WTC11 (cell line): ENCODE measurements at regions not wholly inside any gene's neighbourhood (a gene's known extent, or its start where the extent isn't known, plus 50 kb on each side); places are given as distances from the start of the nearest gene placed in this dataset.

Experiments
- ATAC-seq: fragments of 200-7000 bp; cut with Tn5 transposase; 2 replicates; pipeline ENCODE4 v1.10.0; 2021; ENCODE audit warnings: mild to moderate bottlenecking, moderate library complexity
- CTCF ChIA-PET: fragments of 300-600 bp; sonication (Branson Sonifier 250); formaldehyde crosslinking; loops from one replicate; lab custom pipeline; 2021; ENCODE audit warnings: antibody characterized with exemption; lab: Charles Lee
- POLR2A ChIA-PET: fragments of 350-600 bp; sonication (Branson Sonifier 250); formaldehyde crosslinking; loops from one replicate; lab custom pipeline; 2021; ENCODE audit warnings: antibody characterized with exemption; lab: Charles Lee
- DNase-seq: peaks from one replicate; pipeline ENCODE4 v3.0.0; 2021; ENCODE audit warnings: low spot score
- H3K27ac Mint-ChIP-seq: 2 replicates; pipeline ENCODE4 v1.8.0; 2021; ENCODE audit warnings: mixed read lengths
- H3K27me3 Mint-ChIP-seq: 2 replicates; pipeline ENCODE4 v1.8.0; 2021; ENCODE audit warnings: low read depth, mild to moderate bottlenecking, moderate library complexity, mixed read lengths
- H3K36me3 Mint-ChIP-seq: 2 replicates; pipeline ENCODE4 v1.8.0; 2021; ENCODE audit warnings: mixed read lengths
- H3K4me1 Mint-ChIP-seq: 2 replicates; pipeline ENCODE4 v1.8.0; 2022; ENCODE audit warnings: mixed read lengths
- H3K4me3 Mint-ChIP-seq: 2 replicates; pipeline ENCODE4 v1.8.0; 2021; ENCODE audit warnings: mild to moderate bottlenecking, moderate library complexity, mixed read lengths
- H3K9me3 Mint-ChIP-seq: 2 replicates; pipeline ENCODE4 v1.8.0; 2021; ENCODE audit warnings: mixed read lengths
- EMX1 ChIP-seq: fragments of 250-450 bp; sonication (Bioruptor Pico); IDR thresholded peaks from 2 replicates; pipeline ENCODE4 v1.8.0; 2021; ENCODE audit warnings: mild to moderate bottlenecking
- ESRRA ChIP-seq: sonication (generic); formaldehyde crosslinking; IDR thresholded peaks from 2 replicates; pipeline ENCODE4 v1.8.1; 2022; ENCODE audit warnings: mild to moderate bottlenecking, missing genetic modification reagents, borderline replicate concordance
- MXD4 ChIP-seq: fragments of 250-450 bp; sonication (Bioruptor Pico); IDR thresholded peaks from 2 replicates; pipeline ENCODE4 v1.8.0; 2021; ENCODE audit warnings: mild to moderate bottlenecking, moderate library complexity, borderline replicate concordance
- NFATC4 ChIP-seq: fragments of 250-450 bp; sonication (Bioruptor Pico); IDR thresholded peaks from 2 replicates; pipeline ENCODE4 v1.9.0; 2021; ENCODE audit warnings: mild to moderate bottlenecking
- OVOL2 ChIP-seq: fragments of 250-450 bp; sonication (Bioruptor Pico); IDR thresholded peaks from 2 replicates; pipeline ENCODE4 v1.9.0; 2021; ENCODE audit warnings: mild to moderate bottlenecking, borderline replicate concordance
- TP53 ChIP-seq: sonication (generic); formaldehyde crosslinking; IDR thresholded peaks from 2 replicates; pipeline ENCODE4 v1.8.1; 2023; ENCODE audit warnings: mild to moderate bottlenecking, missing genetic modification reagents
- ZNF232 ChIP-seq: sonication (generic); formaldehyde crosslinking; IDR thresholded peaks from 2 replicates; pipeline ENCODE4 v1.8.0; 2022; ENCODE audit warnings: mild to moderate bottlenecking, missing genetic modification reagents
- ZNF263 ChIP-seq: sonication (generic); formaldehyde crosslinking; IDR thresholded peaks from 2 replicates; pipeline ENCODE4 v1.8.1; 2022; ENCODE audit warnings: low read depth, mild to moderate bottlenecking, moderate library complexity, missing genetic modification reagents
- TF ChIP-seq, protein P1 (sequence below): fragments of 250-450 bp; sonication (Bioruptor Pico); IDR thresholded peaks from 2 replicates; pipeline ENCODE4 v1.9.0; 2021; ENCODE audit warnings: mild to moderate bottlenecking, borderline replicate concordance
- TF ChIP-seq, protein P2 (sequence below): sonication (generic); formaldehyde crosslinking; IDR thresholded peaks from 2 replicates; pipeline ENCODE4 v1.8.1; 2023; ENCODE audit warnings: mild to moderate bottlenecking, moderate library complexity, missing genetic modification reagents
- TF ChIP-seq, protein P3 (sequence below): sonication (generic); formaldehyde crosslinking; IDR thresholded peaks from 2 replicates; pipeline ENCODE4 v1.8.0; 2022; ENCODE audit warnings: mild to moderate bottlenecking, missing genetic modification reagents
- TF ChIP-seq, protein P4 (sequence below): sonication (generic); formaldehyde crosslinking; IDR thresholded peaks from 2 replicates; pipeline ENCODE4 v1.8.1; 2023; ENCODE audit warnings: mild to moderate bottlenecking, missing genetic modification reagents, borderline replicate concordance
- TF ChIP-seq, protein P5 (sequence below): sonication (generic); formaldehyde crosslinking; IDR thresholded peaks from 2 replicates; pipeline ENCODE4 v1.8.0; 2022; ENCODE audit warnings: mild to moderate bottlenecking, missing genetic modification reagents
- TF ChIP-seq, protein P6 (sequence below): sonication (generic); formaldehyde crosslinking; IDR thresholded peaks from 2 replicates; pipeline ENCODE4 v1.8.1; 2022; ENCODE audit warnings: mild to moderate bottlenecking, missing genetic modification reagents, moderate library complexity, borderline replicate concordance

DNA sequence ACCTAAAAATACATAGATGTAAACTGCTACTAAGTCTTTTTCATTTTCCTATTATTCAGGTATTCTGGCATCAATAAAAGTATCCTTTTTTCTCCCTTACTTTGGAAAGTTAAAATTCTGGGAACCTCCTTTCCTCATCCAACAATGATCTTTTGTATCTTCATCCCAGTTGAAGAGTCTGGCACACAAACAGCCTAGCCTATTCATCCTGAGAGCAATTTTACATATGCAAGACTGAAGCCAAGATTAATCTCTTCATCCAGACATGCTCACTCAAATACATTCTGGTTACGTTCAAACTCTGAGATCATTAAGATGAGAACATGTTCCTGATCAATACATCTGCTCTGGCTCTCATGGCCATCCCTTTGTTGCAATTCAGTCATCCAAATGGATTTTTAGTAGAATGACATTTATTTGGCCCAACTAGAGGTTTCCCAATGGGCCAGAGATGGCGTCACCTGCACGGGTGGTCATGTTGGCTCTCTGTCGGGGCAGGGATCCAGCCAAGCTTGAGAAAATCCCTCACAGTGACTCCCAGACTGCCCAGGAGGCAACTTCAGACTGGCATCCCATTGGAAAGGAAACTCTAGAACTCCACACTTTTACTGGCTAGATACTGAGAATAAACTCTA lies 135.3 kb upstream of the VCX2 start:
- H3K4me1 Mint-ChIP-seq = no peaks in the 10 kb centered on the region
- no peak for DNase-seq
- no peak overlapping the region for H3K4me3 Mint-ChIP-seq
- no peak overlapping the region for H3K27ac Mint-ChIP-seq
- no peak for ATAC-seq
- TF ChIP-seq TP53 (CRISPR knock-in tag) = no peak
- peaks cover 7% of the 10 kb centered on the region for H3K9me3 Mint-ChIP-seq
- H3K36me3 Mint-ChIP-seq = peaks cover 3% of the 10 kb centered on the region; the same call in 1 of the 2 replicates
- H3K27me3 Mint-ChIP-seq = no peaks in the 10 kb centered on the region; the same call in 1 of the 2 replicates
- POLR2A ChIA-PET = interaction anchor here (0.6 kb wide), 1 partner anchor 59 kb away, joined by 3 read pairs; no protein-coding TSS in a partner anchor
- CTCF ChIA-PET = no interaction called here

DNA sequence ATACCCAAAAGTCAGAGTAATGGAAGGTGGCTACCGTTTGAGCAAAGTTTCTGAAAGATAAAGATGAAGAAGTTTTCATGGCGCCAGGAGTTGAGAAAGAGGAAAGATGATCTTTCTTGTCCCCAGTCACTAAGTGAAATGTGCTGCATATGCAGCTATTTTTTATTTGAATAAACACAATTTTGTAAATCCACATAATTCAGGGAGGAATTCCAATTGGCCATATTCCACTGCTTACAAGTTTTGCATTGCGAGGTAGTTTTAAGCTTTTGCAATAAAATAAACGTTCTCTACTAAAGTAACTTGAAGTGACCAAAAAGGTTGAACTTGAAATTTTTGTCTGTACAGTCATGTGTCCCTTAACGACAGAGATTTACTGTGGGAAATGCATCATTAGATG lies 139.3 kb upstream of the VCX2 start:
- Mint-ChIP-seq H3K4me3 (no peak overlapping the region), H3K27ac (no peak overlapping the region), H3K36me3 (peaks cover 3% of the 10 kb centered on the region; the same call in 1 of the 2 replicates), H3K27me3 (no peaks in the 10 kb centered on the region), H3K4me1 (no peaks in the 10 kb centered on the region), H3K9me3 (peaks cover 12% of the 10 kb centered on the region)
- no peak for ATAC-seq
- POLR2A ChIA-PET = no interaction called here
- DNase-seq = no peak
- TF ChIP-seq ZNF232 = no peak
- TF ChIP-seq, protein P1, sequence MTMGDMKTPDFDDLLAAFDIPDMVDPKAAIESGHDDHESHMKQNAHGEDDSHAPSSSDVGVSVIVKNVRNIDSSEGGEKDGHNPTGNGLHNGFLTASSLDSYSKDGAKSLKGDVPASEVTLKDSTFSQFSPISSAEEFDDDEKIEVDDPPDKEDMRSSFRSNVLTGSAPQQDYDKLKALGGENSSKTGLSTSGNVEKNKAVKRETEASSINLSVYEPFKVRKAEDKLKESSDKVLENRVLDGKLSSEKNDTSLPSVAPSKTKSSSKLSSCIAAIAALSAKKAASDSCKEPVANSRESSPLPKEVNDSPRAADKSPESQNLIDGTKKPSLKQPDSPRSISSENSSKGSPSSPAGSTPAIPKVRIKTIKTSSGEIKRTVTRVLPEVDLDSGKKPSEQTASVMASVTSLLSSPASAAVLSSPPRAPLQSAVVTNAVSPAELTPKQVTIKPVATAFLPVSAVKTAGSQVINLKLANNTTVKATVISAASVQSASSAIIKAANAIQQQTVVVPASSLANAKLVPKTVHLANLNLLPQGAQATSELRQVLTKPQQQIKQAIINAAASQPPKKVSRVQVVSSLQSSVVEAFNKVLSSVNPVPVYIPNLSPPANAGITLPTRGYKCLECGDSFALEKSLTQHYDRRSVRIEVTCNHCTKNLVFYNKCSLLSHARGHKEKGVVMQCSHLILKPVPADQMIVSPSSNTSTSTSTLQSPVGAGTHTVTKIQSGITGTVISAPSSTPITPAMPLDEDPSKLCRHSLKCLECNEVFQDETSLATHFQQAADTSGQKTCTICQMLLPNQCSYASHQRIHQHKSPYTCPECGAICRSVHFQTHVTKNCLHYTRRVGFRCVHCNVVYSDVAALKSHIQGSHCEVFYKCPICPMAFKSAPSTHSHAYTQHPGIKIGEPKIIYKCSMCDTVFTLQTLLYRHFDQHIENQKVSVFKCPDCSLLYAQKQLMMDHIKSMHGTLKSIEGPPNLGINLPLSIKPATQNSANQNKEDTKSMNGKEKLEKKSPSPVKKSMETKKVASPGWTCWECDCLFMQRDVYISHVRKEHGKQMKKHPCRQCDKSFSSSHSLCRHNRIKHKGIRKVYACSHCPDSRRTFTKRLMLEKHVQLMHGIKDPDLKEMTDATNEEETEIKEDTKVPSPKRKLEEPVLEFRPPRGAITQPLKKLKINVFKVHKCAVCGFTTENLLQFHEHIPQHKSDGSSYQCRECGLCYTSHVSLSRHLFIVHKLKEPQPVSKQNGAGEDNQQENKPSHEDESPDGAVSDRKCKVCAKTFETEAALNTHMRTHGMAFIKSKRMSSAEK = no peak
- no peak for TF ChIP-seq OVOL2 (CRISPR knock-in tag)
- TF ChIP-seq, protein P2, sequence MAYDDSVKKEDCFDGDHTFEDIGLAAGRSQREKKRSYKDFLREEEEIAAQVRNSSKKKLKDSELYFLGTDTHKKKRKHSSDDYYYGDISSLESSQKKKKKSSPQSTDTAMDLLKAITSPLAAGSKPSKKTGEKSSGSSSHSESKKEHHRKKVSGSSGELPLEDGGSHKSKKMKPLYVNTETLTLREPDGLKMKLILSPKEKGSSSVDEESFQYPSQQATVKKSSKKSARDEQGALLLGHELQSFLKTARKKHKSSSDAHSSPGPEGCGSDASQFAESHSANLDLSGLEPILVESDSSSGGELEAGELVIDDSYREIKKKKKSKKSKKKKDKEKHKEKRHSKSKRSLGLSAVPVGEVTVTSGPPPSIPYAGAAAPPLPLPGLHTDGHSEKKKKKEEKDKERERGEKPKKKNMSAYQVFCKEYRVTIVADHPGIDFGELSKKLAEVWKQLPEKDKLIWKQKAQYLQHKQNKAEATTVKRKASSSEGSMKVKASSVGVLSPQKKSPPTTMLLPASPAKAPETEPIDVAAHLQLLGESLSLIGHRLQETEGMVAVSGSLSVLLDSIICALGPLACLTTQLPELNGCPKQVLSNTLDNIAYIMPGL (CRISPR knock-in tag) = no peak
- TF ChIP-seq, protein P3, sequence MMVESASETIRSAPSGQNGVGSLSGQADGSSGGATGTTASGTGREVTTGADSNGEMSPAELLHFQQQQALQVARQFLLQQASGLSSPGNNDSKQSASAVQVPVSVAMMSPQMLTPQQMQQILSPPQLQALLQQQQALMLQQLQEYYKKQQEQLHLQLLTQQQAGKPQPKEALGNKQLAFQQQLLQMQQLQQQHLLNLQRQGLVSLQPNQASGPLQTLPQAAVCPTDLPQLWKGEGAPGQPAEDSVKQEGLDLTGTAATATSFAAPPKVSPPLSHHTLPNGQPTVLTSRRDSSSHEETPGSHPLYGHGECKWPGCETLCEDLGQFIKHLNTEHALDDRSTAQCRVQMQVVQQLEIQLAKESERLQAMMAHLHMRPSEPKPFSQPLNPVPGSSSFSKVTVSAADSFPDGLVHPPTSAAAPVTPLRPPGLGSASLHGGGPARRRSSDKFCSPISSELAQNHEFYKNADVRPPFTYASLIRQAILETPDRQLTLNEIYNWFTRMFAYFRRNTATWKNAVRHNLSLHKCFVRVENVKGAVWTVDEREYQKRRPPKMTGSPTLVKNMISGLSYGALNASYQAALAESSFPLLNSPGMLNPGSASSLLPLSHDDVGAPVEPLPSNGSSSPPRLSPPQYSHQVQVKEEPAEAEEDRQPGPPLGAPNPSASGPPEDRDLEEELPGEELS (CRISPR knock-in tag) = no peak
- TF ChIP-seq, protein P4, sequence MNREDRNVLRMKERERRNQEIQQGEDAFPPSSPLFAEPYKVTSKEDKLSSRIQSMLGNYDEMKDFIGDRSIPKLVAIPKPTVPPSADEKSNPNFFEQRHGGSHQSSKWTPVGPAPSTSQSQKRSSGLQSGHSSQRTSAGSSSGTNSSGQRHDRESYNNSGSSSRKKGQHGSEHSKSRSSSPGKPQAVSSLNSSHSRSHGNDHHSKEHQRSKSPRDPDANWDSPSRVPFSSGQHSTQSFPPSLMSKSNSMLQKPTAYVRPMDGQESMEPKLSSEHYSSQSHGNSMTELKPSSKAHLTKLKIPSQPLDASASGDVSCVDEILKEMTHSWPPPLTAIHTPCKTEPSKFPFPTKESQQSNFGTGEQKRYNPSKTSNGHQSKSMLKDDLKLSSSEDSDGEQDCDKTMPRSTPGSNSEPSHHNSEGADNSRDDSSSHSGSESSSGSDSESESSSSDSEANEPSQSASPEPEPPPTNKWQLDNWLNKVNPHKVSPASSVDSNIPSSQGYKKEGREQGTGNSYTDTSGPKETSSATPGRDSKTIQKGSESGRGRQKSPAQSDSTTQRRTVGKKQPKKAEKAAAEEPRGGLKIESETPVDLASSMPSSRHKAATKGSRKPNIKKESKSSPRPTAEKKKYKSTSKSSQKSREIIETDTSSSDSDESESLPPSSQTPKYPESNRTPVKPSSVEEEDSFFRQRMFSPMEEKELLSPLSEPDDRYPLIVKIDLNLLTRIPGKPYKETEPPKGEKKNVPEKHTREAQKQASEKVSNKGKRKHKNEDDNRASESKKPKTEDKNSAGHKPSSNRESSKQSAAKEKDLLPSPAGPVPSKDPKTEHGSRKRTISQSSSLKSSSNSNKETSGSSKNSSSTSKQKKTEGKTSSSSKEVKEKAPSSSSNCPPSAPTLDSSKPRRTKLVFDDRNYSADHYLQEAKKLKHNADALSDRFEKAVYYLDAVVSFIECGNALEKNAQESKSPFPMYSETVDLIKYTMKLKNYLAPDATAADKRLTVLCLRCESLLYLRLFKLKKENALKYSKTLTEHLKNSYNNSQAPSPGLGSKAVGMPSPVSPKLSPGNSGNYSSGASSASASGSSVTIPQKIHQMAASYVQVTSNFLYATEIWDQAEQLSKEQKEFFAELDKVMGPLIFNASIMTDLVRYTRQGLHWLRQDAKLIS (CRISPR knock-in tag) = no peak
- TF ChIP-seq ZNF263 = no peak
- TF ChIP-seq MXD4 = no peak
- no peak for TF ChIP-seq NFATC4 (CRISPR knock-in tag)
- TF ChIP-seq ESRRA (CRISPR knock-in tag) = no peak
- TF ChIP-seq EMX1 (CRISPR knock-in tag) = no peak
- TF ChIP-seq, protein P5, sequence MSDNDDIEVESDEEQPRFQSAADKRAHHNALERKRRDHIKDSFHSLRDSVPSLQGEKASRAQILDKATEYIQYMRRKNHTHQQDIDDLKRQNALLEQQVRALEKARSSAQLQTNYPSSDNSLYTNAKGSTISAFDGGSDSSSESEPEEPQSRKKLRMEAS (CRISPR knock-in tag) = no peak
- TF ChIP-seq, protein P6, sequence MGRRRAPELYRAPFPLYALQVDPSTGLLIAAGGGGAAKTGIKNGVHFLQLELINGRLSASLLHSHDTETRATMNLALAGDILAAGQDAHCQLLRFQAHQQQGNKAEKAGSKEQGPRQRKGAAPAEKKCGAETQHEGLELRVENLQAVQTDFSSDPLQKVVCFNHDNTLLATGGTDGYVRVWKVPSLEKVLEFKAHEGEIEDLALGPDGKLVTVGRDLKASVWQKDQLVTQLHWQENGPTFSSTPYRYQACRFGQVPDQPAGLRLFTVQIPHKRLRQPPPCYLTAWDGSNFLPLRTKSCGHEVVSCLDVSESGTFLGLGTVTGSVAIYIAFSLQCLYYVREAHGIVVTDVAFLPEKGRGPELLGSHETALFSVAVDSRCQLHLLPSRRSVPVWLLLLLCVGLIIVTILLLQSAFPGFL (CRISPR knock-in tag) = no peak
- CTCF ChIA-PET = no interaction called here
